B cell (primary cell): ENCODE measurements at regions not wholly inside any gene's neighbourhood (a gene's known extent, or its start where the extent isn't known, plus 50 kb on each side); places are given as distances from the start of the nearest gene placed in this dataset.

Experiments used
- ATAC-seq: fragments of 200-7000 bp; cut with Tn5 transposase; one replicate; pipeline ENCODE4 v1.10.0; 2021; ENCODE audit warnings: low read depth, mild to moderate bottlenecking, moderate number of reproducible peaks, moderate library complexity
- CTCF ChIA-PET: fragments of 350-600 bp; sonication (Branson Sonifier 250); formaldehyde crosslinking; loops from one replicate; lab custom pipeline; 2021; ENCODE audit warnings: antibody characterized with exemption, inconsistent platforms; lab: Charles Lee
- POLR2A ChIA-PET: fragments of 350-600 bp; sonication (Branson Sonifier 250); formaldehyde crosslinking; loops from one replicate; lab custom pipeline; 2021; ENCODE audit warnings: antibody characterized with exemption; lab: Charles Lee
- DNase-seq: peaks from one replicate; pipeline ENCODE4 v3.0.0; 2013
- H2AFZ ChIP-seq: 2 replicates; pipeline ENCODE4 v1.6.1; 2012; ENCODE audit warnings: mild to moderate bottlenecking, low read depth, low read length; ENCODE audit not compliant: insufficient read depth, poor library complexity, severe bottlenecking
- H3K27ac ChIP-seq, 2 donors: 1 replicate in 1 of 2; 2 replicates in 1 of 2; pipeline ENCODE4 v1.5.1; 2012 to 2013; ENCODE audit warnings: low read length in 2 of 2, mild to moderate bottlenecking in 2 of 2, moderate library complexity in 1 of 2
- H3K27me3 ChIP-seq, 4 experiments: fragments of 200-600 bp in 1 of 4; sonication (generic) in 1 of 4; replicated peaks in 1 of 4; 1 replicate in 2 of 4; 2 replicates in 2 of 4; pipeline versions ENCODE4 v1.6.1 to v1.7.0; 2013 to 2016; ENCODE audit warnings: low read length in 3 of 4, mild to moderate bottlenecking in 2 of 4, mixed read lengths in 1 of 4, moderate library complexity in 1 of 4; ENCODE audit not compliant: insufficient read depth in 4 of 4, control insufficient read depth in 3 of 4; ENCODE audit errors: control extremely low read depth in 1 of 4
- H3K36me3 ChIP-seq, 2 experiments: replicated peaks in 1 of 2; 1 replicate in 1 of 2; 2 replicates in 1 of 2; pipeline versions ENCODE4 v1.6.1 to v1.7.1; 2013; ENCODE audit warnings: low read length in 1 of 2; ENCODE audit not compliant: insufficient read depth in 2 of 2, control insufficient read depth in 1 of 2; ENCODE audit errors: control extremely low read depth in 1 of 2, extremely low read depth in 1 of 2
- H3K4me1 ChIP-seq, 2 donors: fragments of 200-600 bp in 1 of 2; sonication (generic) in 1 of 2; 1 replicate in 1 of 2; 2 replicates in 1 of 2; pipeline versions ENCODE4 v1.5.1 to v1.6.1; 2013 to 2017; ENCODE audit warnings: low read length in 2 of 2; ENCODE audit not compliant: control insufficient read depth in 2 of 2, insufficient read depth in 2 of 2
- H3K4me2 ChIP-seq: replicated peaks from 2 replicates; pipeline ENCODE3; 2012; ENCODE audit warnings: mild to moderate bottlenecking, low read depth, low read length; ENCODE audit not compliant: poor library complexity, severe bottlenecking
- H3K4me3 ChIP-seq, 5 experiments: fragments of 200-600 bp in 1 of 5; sonication (generic) in 1 of 5; 1 replicate in 3 of 5; 2 replicates in 2 of 5; pipeline versions ENCODE4 v1.5.1 to v1.7.0; 2011 to 2016; ENCODE audit warnings: low read length in 4 of 5, mild to moderate bottlenecking in 4 of 5, low read depth in 2 of 5, control low read depth in 1 of 5, moderate library complexity in 1 of 5; ENCODE audit not compliant: insufficient read depth in 1 of 5; ENCODE audit errors: control extremely low read depth in 1 of 5, extremely low read depth in 1 of 5
- H3K79me2 ChIP-seq: fragments of 200-600 bp; sonication (generic); one replicate; pipeline ENCODE4 v1.6.0; 2016; ENCODE audit warnings: low read length; ENCODE audit not compliant: control insufficient read depth, insufficient read depth
- H3K9ac ChIP-seq: fragments of 200-600 bp; sonication (generic); 2 replicates; pipeline ENCODE4 v1.6.1; 2017; ENCODE audit warnings: mild to moderate bottlenecking, low read length, moderate library complexity
- H3K9me3 ChIP-seq, 3 donors: one replicate each; pipeline versions ENCODE4 v1.6.1 to v1.7.1; 2013; ENCODE audit warnings: low read length in 2 of 3; ENCODE audit not compliant: control insufficient read depth in 2 of 3, insufficient read depth in 1 of 3; ENCODE audit errors: control extremely low read depth in 1 of 3
- H4K20me1 ChIP-seq: 2 replicates; pipeline ENCODE4 v1.6.0; 2012; ENCODE audit warnings: mild to moderate bottlenecking, low read length; ENCODE audit not compliant: insufficient read depth, control insufficient read depth, poor library complexity, severe bottlenecking
- H3K27ac Mint-ChIP-seq: one replicate; pipeline ENCODE4 v1.8.0; 2021; ENCODE audit warnings: mixed read lengths
- H3K27me3 Mint-ChIP-seq: one replicate; pipeline ENCODE4 v1.8.0; 2021; ENCODE audit warnings: mixed read lengths
- H3K4me1 Mint-ChIP-seq: one replicate; pipeline ENCODE4 v1.8.0; 2021; ENCODE audit warnings: mixed read lengths
- H3K4me3 Mint-ChIP-seq: one replicate; pipeline ENCODE4 v1.8.0; 2021; ENCODE audit warnings: mixed read lengths
- H3K9me3 Mint-ChIP-seq: one replicate; pipeline ENCODE4 v1.8.0; 2022; ENCODE audit warnings: mixed read lengths; ENCODE audit not compliant: insufficient read depth
- EZH2 ChIP-seq: IDR thresholded peaks from 2 replicates; pipeline ENCODE4 v1.6.1; 2012; ENCODE audit warnings: borderline replicate concordance, low read depth, mild to moderate bottlenecking, moderate library complexity, low read length; ENCODE audit not compliant: insufficient read depth, poor library complexity, severe bottlenecking
- WGBS: methylation state at CpG from one replicate; pipeline ENCODE4 v1.1.5; 2013; ENCODE audit warnings: missing lambda C conversion rate; ENCODE audit not compliant: insufficient coverage; 5-methylcytosine and 5-hydroxymethylcytosine counted together
- intact Hi-C: fragments of 100-400 bp; cut with micrococcal nuclease; formaldehyde crosslinking; loops from one replicate; pipeline ENCODE4 v1.10.0; 2022
- TF ChIP-seq, protein P1 (sequence below): fragments of 200-600 bp; IDR thresholded peaks from one replicate; pipeline ENCODE4 v1.8.0; 2022; ENCODE audit warnings: antibody characterized with exemption, mild to moderate bottlenecking

DNA sequence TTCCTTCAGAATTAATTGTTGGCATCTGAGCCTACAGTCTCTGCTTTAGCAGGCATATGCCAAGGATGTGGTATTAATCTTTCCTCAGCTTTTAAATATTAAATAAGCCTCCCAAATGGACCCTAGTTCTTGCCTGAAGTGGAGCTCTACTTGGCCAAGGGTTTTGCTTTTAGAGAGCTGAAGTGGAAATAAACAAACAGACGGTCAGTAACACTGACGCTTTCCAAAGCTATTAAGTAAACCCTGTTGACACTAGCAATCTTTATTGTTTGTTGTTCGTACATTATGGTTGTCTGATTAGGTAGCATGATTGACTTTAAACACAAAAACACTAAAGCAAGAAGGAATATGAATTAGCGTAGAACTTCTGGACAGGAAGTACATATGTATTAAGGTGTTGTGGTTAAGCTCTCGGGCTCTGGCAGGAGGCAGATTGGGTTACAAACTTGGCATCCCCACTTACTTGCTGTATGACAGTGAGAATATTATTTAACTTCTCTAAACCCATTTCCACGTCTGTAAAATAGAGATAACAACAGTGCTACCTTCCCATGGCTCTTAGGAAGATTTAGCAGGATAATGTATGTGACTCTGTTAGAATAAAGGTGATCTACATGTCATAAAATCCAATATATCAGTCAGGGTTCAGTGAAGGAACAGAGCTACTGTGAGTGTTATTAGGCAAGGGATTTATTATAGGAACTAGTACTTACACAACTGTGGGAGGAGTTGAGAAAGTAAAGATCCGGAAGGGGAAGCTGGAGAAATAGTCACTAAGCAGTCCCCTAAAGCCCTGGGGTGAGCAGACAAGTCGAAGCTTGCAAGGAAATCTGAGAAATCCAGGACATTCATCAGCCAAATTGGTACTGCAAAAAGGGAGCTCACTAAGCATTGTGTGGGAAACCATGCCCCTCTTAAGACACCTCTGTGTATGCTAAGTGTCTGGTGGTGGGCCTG lies 92.2 kb upstream of the ATF7IP start:
- CTCF ChIA-PET: interaction anchor here (0.8 to 3.0 kb wide), 12 partner anchors 9 to 104 kb away, joined by 3 to 18 read pairs (median 5); partner anchors contain the start of gene ATF7IP
- Mint-ChIP-seq H3K27me3 (no peaks in the 10 kb centered on the region), H3K4me3 (peak overlapping the region; percentile 46), H3K4me1 (peaks cover 45% of the 10 kb centered on the region), H3K9me3 (peaks cover 21% of the 10 kb centered on the region), H3K27ac (peak overlapping the region; percentile 78)
- no peaks in the 10 kb centered on the region for H3K36me3 ChIP-seq
- H3K79me2 ChIP-seq: no peaks in the 10 kb centered on the region
- POLR2A ChIA-PET: interaction anchor here (0.5 to 3.6 kb wide), 8 partner anchors 9 to 498 kb away, joined by 3 to 12 read pairs (median 4); partner anchors contain the start of gene ATF7IP
- H2AFZ ChIP-seq: peak overlapping the region; percentile 30
- intact Hi-C loops: loop anchor here (5.0 kb wide), 1 partner anchor 44 kb away; no protein-coding TSS in a partner anchor
- peak overlapping the region; percentile 3 for H3K9ac ChIP-seq
- peak overlapping the region in 1 of 5 experiments; percentile 0 for H3K4me3 ChIP-seq
- H3K27ac ChIP-seq: peak overlapping the region; percentile 55 to 65
- ATAC-seq (peak; percentile 60), DNase-seq (peak; percentile 50)
- peak overlapping the region; percentile 33 for H3K4me2 ChIP-seq
- H4K20me1 ChIP-seq: no peaks in the 10 kb centered on the region
- H3K4me1 ChIP-seq: peaks cover 41 to 49% of the 10 kb centered on the region in 2 donors
- TF ChIP-seq EZH2: no peak
- TF ChIP-seq, protein P1, sequence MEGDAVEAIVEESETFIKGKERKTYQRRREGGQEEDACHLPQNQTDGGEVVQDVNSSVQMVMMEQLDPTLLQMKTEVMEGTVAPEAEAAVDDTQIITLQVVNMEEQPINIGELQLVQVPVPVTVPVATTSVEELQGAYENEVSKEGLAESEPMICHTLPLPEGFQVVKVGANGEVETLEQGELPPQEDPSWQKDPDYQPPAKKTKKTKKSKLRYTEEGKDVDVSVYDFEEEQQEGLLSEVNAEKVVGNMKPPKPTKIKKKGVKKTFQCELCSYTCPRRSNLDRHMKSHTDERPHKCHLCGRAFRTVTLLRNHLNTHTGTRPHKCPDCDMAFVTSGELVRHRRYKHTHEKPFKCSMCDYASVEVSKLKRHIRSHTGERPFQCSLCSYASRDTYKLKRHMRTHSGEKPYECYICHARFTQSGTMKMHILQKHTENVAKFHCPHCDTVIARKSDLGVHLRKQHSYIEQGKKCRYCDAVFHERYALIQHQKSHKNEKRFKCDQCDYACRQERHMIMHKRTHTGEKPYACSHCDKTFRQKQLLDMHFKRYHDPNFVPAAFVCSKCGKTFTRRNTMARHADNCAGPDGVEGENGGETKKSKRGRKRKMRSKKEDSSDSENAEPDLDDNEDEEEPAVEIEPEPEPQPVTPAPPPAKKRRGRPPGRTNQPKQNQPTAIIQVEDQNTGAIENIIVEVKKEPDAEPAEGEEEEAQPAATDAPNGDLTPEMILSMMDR: no peak
- no peaks in the 10 kb centered on the region for H3K27me3 ChIP-seq
- H3K9me3 ChIP-seq: peaks cover 2 to 57% (median 25%) of the 10 kb centered on the region in 3 donors
- 17% methylated on average over 2 of the region's 8 CpGs for WGBS
